Hepatocyte (in vitro differentiated cells): ENCODE measurements at regions not wholly inside any gene's neighbourhood (a gene's known extent, or its start where the extent isn't known, plus 50 kb on each side); places are given as distances from the start of the nearest gene placed in this dataset.

Source experiments
- EZH2 ChIP-seq: fragments of 200-600 bp; sonication (generic); IDR thresholded peaks from 2 replicates; pipeline ENCODE4 v1.6.1; 2016; ENCODE audit warnings: antibody characterized with exemption, mild to moderate bottlenecking, borderline replicate concordance
- EZH2phosphoT487 ChIP-seq: fragments of 200-600 bp; sonication (generic); IDR thresholded peaks from one replicate; pipeline ENCODE4 v1.6.1; 2018; ENCODE audit warnings: antibody characterized with exemption, mild to moderate bottlenecking, low read depth, moderate library complexity; ENCODE audit not compliant: unreplicated experiment, severe bottlenecking
- TF ChIP-seq, protein P1 (sequence below): fragments of 200-600 bp; sonication (generic); IDR thresholded peaks from 2 replicates; pipeline ENCODE4 v1.5.1; 2016; ENCODE audit warnings: antibody characterized with exemption, mild to moderate bottlenecking; ENCODE audit not compliant: poor library complexity

DNA sequence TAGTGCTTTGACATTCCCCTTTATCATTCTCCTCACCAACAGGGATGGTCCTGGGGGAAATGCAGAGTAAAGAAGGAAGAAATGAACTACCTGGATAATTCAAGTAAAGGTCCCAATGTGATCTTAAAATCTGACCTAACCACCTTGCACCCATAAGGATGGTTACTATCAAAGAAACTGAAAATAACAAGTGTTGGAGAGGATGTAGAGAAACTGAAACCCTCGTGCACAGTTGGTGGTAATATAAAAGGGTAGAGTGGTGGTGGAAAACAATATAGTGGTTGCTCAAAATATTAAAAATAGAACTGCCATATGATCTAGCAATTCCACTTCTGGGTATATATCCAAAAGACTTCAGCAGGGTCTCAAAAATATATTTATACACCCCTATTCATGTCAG is 298.6 kb upstream of the PPARGC1A start:
- TF ChIP-seq, protein P1, sequence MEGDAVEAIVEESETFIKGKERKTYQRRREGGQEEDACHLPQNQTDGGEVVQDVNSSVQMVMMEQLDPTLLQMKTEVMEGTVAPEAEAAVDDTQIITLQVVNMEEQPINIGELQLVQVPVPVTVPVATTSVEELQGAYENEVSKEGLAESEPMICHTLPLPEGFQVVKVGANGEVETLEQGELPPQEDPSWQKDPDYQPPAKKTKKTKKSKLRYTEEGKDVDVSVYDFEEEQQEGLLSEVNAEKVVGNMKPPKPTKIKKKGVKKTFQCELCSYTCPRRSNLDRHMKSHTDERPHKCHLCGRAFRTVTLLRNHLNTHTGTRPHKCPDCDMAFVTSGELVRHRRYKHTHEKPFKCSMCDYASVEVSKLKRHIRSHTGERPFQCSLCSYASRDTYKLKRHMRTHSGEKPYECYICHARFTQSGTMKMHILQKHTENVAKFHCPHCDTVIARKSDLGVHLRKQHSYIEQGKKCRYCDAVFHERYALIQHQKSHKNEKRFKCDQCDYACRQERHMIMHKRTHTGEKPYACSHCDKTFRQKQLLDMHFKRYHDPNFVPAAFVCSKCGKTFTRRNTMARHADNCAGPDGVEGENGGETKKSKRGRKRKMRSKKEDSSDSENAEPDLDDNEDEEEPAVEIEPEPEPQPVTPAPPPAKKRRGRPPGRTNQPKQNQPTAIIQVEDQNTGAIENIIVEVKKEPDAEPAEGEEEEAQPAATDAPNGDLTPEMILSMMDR: no peak
- no peak for TF ChIP-seq EZH2
- no peak for TF ChIP-seq EZH2phosphoT487
